Pulmonary artery endothelial cell (primary cell): ENCODE measurements at regions not wholly inside any gene's neighbourhood (a gene's known extent, or its start where the extent isn't known, plus 50 kb on each side); places are given as distances from the start of the nearest gene placed in this dataset.

ENCODE experiments used
- DNase-seq: peaks from one replicate; pipeline ENCODE4 v3.0.0-alpha.2; 2011; ENCODE audit warnings: low read depth, low spot score

DNA sequence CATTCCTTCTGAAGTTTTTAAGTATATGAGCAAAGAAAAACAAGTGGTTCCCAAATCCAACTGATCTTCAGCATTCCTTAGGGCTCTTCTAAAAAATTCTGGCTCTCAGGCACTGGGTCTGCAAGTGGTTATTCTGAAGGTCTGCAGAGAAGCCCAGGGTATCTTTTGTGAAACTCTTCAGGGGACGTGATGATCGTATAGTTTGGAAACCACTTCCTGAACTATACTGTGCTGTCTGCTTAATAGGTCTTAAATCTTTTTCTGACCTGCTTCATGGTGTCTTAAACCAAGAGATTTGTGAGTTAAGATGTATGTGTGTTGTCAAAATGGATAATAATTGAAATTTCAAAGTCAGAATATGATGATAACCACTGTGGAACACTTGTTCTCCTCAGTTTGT is 115.5 kb downstream of the LHX9 start:
- no peak for DNase-seq

DNA sequence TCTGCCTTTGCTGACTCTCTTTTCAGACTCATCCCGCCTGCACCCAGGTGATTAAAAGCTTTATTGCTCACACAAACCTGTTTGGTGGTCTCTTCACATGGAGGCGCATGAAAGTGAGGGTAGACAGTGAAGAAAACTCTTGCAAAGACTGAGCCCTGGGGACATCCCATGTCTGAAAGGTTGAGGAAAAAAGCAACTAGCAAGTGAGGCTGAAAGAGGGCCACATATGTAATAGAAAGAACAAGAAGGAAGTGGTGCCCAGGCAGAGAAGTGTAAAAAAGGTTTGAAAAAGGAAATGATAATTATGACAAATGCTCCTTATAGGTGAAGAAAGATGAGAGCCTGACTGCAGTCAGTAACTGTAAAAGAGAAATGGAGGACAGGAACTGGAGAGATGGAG is 115.9 kb upstream of the NEK7 start:
- no peak for DNase-seq

DNA sequence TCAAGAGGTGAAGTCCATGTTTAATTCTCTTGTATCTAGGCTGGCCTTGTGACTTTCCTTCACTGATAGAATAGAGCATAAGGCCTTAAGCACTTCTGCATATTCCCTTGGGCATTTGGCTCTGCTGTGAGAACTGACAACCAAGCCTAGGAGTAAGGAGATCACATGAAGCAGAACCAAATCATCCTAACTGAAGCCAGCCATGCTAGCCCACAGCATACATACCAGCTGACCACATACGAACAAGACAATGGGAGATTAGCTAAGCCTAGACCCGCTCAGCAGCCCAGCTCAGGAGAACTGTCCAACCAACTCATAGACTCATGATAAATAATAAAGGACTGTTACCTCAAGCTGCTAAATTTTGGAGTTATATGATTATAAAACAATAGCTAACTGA is 114.6 kb upstream of the NEK7 start:
- DNase-seq: no peak

DNA sequence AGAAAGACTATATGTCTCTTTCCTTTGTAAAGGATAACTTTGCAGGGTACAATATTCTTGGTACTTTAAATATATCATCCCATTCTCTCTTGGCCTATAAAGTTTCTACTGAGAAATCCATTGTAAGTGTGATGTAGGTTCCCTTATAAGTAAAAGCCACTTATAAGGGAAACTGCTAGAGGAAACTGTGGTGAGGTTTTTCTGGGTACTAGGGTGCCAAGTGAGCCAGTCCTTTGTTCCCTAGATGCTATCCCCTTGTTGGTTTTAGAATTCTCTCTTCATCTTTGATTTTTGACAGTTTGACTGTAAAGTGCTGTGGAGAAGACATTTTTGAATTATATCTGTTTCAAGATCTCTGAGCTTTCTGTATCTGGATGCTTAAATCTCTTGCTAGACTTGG is 108.9 kb upstream of the NEK7 start:
- DNase-seq: no peak

DNA sequence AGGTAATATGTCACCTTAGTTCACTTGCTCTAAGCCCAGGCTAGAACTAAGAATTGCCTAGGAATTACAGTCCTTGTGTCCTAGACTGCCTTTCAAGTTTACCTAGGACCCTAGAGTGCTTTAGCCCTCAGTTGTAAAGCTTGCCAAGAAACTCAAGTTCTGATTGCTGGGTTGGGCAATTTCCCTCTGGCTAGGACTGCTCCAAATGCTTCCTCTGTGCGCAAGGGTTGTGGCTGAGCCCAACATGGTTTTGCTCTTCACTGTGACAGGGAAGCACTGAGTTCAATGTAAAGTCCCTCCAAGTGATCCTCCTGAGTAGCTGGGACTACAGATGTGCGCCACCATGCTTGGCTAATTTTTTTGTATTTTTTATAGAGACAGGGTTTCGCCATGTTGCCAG is 102.3 kb upstream of the NEK7 start:
- no peak for DNase-seq

DNA sequence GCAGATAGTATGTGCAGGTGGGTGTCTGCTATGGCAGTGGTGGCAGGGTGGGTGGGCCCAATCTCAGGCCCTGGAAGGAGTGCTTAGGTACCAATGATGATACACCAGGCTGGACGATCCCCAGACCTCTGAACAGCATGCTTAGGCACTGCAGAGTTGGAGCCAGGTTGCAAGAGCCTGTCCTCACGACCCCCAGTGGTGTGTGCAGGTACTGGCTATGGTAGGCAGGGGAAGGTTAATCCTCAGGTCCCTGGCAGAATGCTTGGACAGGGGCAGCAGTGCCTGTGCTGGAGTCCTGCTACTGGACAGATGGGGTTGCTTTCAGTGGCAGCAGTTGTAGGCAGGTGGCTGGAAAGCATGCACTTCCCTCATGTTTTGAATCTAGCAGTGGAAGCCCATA is 100.5 kb upstream of the NEK7 start:
- no peak for DNase-seq

DNA sequence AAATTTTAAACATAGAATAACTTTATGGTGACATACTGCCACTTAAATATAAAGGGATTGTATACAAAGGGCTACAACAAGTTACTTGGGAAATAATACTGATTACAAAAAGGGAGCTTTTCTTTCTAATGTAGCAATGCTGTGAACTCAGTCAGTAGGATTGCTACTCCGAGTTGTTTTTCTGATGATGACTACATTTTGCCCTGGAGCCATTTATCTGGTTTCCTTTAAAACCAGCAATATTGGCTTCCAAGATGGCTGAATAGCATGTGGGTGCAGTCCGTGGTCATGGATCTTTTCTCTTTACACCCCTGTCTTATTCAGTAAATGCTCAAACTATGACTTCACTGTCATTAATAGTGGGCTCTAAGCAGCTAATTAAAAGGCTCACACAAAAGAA is 92.6 kb upstream of the NEK7 start:
- no peak for DNase-seq

DNA sequence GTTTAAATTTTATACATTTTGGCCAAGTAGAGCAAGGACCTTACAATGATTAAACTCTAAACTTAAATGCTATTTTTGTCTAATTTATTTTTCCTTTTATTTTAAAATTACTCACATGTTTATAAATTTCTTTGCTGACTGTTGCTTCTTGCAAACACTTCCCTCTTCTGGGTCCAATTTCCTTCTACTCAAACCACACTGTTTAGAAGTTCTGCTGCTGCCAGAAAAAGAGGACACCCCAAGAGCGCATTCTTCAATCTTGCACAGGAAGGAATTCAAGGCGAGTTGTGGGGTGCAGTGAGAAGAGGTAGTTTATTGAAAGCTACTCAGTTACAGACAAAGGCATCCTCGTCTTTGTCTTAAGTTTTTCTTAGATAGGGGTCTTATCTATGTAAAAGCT is 88.5 kb upstream of the NEK7 start:
- no peak for DNase-seq

DNA sequence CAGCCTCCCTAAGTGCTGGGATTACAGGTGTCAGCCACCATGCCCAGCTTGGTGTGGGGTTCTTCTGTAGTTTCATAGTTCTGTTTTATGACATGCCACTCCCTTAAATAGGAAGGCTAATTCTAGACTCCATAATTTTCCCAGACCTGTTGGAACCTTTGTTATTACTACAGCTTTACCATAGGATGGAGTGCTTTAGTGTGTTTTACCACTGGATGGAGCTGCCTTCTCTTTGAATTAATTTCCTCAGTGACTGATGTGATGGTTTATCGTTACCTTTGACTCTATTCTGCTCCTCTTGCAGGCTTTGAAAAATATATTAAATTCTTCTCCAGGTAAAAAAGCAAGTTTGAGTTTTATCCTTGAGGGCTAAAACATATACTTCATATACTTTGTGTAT is 84.6 kb upstream of the NEK7 start:
- no peak for DNase-seq

DNA sequence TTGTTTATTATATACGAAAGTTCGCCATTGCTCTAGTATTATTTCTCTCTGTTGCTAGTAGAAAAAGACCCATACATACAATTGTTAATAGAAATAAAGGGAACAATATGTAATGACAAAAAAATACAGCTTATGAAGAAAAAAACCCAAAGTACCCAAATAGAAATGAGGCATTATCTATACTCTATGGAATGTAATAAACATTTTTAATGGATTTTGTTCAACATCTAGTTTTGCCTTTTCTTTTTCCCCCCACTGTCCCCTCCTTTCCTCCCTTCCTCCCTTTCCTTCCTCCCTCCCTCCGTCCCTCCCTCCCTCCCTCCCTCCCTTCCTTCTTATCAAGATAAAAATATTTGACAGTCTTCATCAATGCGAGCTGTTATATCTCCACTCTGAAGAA is 81.5 kb upstream of the NEK7 start:
- no peak for DNase-seq

DNA sequence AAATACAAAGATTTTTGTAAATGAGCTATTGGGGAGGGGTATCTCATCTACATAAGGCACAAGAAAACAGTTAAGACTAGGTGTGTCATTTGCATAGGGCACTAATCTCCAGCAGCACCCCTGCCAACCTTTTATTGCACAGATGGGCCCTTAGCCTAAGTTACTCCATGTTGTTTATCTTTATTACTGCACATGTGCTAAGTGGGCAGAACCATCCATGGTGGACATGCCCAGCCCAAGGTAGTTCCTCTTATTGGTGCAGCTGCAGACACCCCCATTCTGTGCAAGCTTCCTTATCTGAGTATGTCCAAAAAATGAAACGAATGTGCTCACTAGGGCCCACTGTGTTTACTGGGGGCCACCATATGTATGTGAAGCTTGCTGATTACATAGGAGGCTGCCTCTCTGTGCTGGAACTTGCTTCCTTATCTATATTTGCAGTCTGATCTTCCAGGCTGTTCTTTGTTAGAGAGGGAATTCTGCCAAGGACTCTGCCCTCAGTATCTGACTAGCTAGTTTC is 77.3 kb upstream of the NEK7 start:
- DNase-seq: no peak

DNA sequence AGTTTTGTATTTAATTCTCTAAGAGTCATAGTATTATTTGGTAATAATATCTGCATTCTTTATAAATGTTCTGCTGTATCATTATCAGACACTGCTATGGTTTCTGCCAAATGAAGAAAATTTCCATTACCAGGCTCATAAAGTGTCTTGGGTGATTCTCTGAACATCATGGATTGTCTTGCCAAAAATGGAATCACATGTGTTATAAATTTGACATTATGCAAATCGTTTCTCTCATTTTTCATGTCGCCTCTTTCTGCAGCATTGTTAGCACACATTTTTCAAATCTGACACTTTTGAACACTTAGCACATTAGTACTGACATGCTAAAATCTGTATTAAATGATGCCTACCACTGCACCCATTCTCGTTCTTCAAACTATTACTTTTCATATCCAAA is 74.2 kb upstream of the NEK7 start:
- DNase-seq: no peak

DNA sequence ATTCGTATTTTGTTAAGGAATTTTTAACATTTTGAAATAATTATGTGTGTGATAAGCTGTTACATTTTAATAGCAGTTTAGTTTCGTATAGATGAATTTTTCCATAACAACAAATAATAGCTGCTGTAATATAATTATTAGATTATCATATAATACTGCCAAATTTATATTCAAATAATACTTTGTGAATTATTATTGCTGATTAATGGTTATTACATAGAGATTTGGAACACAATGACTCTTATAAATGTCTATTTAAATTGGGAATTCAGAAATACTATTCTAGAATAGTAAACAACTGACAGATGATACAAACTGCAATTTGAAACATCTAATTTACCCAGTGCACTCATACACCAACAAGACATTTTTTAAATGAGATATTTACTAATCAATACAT is 73.2 kb upstream of the NEK7 start:
- DNase-seq: no peak

DNA sequence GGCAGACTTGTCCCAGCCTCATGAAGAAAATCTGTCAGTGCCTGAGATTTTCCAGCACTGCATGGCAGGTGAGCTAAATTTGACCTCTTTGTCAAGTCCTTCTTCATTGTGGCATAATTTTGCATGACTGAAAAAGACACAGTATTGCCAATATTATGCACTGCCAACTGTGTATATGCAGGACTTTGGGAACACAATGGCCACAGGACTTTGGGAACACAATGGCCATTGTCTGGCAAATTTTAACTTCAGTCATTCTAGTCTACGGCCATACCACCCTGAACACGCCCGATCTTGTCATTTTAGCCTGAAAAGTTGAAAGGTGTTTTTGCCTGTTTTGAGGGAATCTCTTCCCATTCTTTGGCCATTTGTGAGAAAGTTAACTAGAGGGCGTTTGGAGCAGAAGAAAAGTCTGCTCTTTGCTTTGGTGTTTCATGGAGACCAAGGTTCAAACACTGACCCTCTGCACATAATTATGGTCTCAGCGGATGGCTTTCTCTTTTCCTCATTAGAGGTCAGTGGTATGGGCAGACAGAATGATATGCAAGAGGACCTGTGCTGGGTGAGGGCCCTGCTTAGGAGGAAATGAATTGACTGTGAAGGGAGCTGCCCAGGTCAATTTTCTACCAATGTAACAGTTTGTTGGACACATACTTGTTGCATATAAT is 72.4 kb upstream of the NEK7 start:
- no peak for DNase-seq

DNA sequence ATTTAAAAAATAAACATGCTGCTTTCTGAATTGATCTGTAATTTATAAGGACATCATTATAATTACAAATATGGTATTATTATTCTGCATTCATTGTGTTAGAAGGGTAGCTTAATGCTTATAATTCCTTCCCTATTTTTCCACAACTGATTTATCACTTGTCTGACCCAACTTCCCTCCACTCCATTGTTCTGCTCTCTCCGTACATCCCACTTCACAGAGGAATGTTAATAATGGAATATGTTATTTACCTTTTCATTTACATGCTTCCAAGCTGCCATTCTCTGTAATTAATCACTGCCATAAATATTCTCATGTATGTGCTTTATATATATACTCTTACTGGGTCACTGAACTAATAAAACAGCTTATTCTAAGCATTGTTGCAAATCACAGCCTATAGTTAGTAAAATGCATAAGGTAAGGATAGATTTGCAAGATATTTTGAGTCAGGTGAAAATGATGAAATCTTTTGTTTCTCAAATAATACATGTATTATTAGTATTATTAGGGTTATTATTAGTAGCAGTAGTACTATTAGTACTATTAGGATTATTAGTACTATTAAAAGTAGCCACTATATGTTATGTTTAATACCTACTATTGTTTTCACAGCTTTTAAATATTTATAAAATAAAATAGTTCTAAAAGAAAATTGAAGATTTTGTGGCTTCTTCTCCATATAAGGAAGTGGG is 70.6 kb upstream of the NEK7 start:
- DNase-seq: peak; percentile 29

DNA sequence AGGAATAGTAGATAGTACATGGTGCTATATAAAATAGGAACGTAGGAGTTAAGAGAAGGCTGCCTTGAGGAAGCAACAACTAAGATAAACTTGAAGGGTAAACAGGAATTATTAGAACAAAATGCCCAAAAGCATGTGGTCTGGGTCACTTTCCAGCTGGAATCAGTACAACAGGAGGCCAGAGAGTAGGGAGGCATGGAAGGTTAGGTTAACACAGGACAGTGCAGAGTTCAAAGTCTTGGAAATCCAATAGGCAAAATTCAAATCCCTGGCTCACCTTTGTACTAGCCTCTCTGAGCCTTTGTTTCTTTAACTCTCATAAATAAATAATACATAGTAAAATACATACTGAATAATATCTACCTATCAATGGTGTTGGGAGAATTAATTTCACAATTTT is 69.0 kb upstream of the NEK7 start:
- DNase-seq: no peak

DNA sequence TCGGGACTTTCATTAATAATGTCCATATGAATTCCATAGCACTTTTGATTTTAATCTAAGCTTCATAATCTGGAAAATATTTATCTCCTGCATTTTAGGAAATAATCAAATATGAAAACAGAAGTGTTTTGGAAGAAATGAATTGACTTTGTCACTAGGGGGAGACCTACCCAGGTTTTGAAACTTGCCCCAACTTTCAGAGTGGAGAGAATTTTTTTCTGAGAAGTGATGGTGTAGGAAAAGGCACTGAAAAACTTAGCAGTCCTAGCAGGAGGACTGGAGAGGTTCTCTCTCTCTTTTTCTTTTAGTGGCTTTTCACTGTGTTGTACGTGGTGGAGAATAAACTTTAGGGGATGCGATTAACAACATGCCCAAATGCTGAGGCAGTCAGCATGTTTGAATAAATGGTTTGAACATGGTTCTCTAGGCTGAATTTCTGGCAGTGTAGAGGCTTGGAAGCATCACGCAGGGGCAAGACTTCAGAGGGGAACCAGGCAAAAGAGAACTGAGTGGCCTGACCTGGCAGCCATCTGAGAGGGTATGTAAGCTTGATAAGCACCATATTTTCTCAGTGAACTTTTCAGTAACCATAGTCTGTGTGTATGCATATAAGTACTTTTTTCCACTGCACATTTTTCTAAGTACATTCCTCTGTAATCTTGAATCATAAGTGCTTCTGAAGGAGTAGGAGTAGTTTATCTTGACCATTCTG is 68.3 kb upstream of the NEK7 start:
- DNase-seq: peak; percentile 15

DNA sequence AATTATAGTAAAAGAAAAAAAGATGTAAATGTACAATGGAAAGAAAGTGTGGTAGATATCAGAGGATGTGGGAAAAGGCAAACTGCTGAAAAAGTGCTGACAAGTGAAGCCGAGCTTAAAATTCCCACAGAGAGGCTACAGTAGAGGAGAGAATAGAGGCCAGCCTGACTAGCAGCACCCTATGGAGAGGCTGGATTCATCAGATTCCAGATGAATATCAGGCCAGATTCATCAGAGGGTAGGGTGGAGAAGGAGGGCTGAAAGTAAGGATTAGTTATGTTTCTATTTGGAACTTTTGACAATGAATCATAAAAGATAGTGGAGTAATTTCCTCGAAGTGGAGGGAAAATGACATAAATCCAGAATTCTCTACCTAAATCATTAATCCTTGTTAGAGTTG is 60.4 kb upstream of the NEK7 start:
- DNase-seq: no peak

DNA sequence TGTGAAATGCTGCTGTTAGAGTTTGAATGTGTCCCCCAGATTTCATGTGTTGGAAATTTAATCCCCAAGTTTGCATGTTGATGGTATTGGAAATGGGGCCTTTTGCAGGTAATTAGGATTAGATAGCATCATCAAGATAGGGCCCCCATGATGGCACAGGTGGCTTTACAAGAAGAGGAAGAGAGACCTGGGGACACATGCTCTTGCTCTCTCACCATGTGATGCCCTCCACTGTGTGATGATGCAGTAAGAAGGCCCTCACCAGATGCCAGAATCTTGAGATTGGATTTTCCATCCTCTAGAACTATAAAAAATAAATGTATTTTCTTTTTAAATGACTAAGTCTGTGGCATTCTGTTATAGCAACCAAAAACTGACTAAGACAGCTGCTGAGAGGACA is 57.0 kb upstream of the NEK7 start:
- DNase-seq: no peak

DNA sequence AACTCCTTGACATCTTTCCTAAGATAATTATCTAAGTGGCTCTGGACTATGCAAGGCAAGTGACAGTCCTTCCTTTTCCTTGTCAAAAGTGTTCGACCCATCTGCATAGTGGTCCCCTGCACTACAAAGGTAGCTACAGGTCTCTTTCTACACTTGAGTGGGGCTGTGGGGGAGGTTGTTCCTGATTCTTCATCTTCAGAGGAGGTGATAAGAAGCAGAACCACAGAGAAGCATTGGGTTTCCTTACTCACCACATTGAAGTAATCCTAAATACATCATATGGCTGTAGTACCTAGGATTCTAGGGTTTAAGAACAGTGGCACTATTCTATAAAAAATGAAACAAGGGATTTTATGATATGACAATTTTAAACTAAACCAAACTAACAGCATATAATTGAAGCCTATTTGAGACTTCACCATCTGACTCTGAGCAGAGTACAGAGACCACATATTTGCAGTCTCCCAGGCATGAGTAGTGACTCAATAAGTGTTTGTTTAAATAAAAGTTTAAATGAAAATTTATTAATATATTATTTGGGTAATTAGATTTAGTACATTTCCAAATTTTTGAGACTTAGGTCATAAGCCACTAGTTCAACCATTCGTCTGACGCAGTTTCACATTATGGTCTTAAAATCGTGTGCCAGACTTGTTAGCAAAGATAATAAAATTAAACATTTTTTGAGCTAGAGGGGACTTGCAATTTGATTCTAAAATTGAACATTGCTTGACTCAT is 54.9 kb upstream of the NEK7 start:
- DNase-seq: no peak

DNA sequence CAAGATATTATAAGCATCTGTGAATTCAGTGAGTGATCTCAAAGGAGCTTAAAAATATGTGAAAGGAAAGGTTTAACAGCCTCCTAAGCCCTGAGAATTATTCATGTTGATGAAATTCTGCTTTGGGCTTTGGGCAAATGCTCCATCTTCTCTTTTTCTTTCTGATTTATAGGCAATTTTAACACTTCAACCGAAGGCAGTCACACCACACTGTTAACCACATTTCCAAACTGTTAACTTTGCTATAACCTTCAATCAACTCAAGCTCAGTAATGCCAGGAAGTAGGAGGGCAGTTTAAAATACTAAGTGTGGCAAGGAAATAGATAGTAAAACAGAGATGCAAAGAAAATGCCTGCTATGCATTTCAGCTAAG is 54.4 kb upstream of the NEK7 start:
- DNase-seq: no peak

DNA sequence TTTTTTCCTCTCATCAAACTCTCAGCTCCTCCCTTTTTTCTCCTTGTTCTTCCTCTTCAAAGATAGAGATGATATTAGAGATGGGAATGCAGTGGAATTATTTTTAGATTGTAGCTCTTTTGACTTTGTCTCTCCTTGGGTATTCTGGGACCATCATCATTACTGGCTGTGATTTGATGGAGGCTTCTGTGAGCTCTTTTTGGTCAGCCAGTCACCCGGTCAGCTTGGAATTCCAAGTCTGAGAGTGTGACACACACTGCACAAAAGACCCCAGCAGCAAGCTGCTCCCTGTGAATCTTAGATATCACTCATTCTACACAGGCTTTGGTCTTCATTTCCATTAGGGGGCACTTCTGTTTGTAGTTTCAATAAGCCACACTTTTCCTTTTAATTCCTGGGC is 51.6 kb upstream of the NEK7 start:
- DNase-seq: no peak
